Kidney (tissue), 13 donors: ENCODE measurements at regions not wholly inside any gene's neighbourhood (a gene's known extent, or its start where the extent isn't known, plus 50 kb on each side); places are given as distances from the start of the nearest gene placed in this dataset.

Source experiments
- DNase-seq, 5 donors: peaks; one replicate each; pipeline ENCODE4 v3.0.0-alpha.2; 2013 to 2020
- FAIRE-seq: peaks from 2 replicates; lab custom pipeline; 2012; peaks lifted over from hg19 to GRCh38; lab: Jason Lieb, UNC
- H3K27ac ChIP-seq, 2 donors: one replicate each; pipeline ENCODE4 v1.7.0; 2013; ENCODE audit warnings: low read depth in 2 of 2, low read length in 2 of 2, inconsistent platforms in 1 of 2
- H3K27me3 ChIP-seq: one replicate; pipeline ENCODE4 v1.7.1; 2013; ENCODE audit warnings: low read length, inconsistent platforms; ENCODE audit not compliant: control insufficient read depth, insufficient read depth
- H3K36me3 ChIP-seq, 3 donors: one replicate each; pipeline versions ENCODE4 v1.7.0 to v1.7.1; 2013; ENCODE audit warnings: low read length in 3 of 3, control low read depth in 1 of 3, inconsistent platforms in 1 of 3; ENCODE audit not compliant: insufficient read depth in 3 of 3, control insufficient read depth in 2 of 3
- H3K4me1 ChIP-seq, 3 donors: one replicate each; pipeline versions ENCODE4 v1.7.0 to v1.7.1; 2013; ENCODE audit warnings: low read length in 3 of 3, inconsistent platforms in 1 of 3, low read depth in 1 of 3; ENCODE audit not compliant: control insufficient read depth in 2 of 3, insufficient read depth in 2 of 3
- H3K4me3 ChIP-seq, 3 donors: one replicate each; pipeline versions ENCODE4 v1.7.0 to v1.8.1; 2013; ENCODE audit warnings: low read length in 3 of 3, control low read depth in 1 of 3, inconsistent platforms in 1 of 3
- H3K9ac ChIP-seq, 3 donors: one replicate each; pipeline versions ENCODE4 v1.7.0 to v1.7.1; 2013; ENCODE audit warnings: low read length in 3 of 3, control low read depth in 1 of 3, inconsistent platforms in 1 of 3
- H3K9me3 ChIP-seq, 3 donors: one replicate each; pipeline versions ENCODE4 v1.7.0 to v1.7.1; 2013; ENCODE audit warnings: low read length in 3 of 3, control low read depth in 1 of 3, inconsistent platforms in 1 of 3; ENCODE audit not compliant: control insufficient read depth in 2 of 3, insufficient read depth in 1 of 3
- intact Hi-C: fragments of 100-400 bp; cut with DNase I; formaldehyde crosslinking; loops from one replicate; pipeline ENCODE4 v1.11.1; 2022
- TF ChIP-seq, protein P1 (sequence below): IDR thresholded peaks from 3 replicates; pipeline ENCODE4 v1.5.1; 2012; ENCODE audit warnings: mild to moderate bottlenecking, moderate library complexity, borderline replicate concordance; ENCODE audit not compliant: insufficient read depth; ENCODE audit errors: extremely low read depth
- donor health status: control.
- donor health status: control.
- donor health status: control.
- donor health status: control.
- donor health status: control.
- donor health status: DM: yes; HTN: yes; CAD: no.
- donor health status: Normal renal cell carcinoma (clear cell type).

DNA sequence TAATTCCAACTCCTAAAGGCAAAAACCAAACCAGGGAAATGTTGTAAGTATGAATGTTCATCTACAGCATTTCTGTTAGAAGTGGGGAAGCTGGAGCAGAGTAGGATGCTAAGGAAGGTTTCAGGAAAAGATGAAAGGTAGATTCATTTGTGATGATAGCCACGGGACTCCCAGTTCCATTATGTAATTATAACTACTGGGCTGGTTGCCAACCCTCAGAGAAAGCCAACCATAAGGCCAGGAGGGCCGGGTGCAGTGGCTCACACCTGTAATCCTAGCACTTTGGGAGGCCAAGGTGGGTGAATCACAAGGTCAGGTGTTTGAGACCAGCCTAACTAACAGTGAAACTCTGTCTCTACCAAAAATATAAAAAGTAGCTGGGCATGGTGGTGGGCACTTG is 288.9 kb upstream of the ETAA1 start:
- Histone ChIP-seq H3K27me3 (no peaks in the 10 kb centered on the region), H3K9me3 (peaks cover 0 to 11% (median 9%) of the 10 kb centered on the region in 3 donors), H3K9ac (no peak overlapping the region), H3K4me3 (no peak overlapping the region), H3K36me3 (no peaks in the 10 kb centered on the region), H3K4me1 (no peaks in the 10 kb centered on the region), H3K27ac (no peak overlapping the region)
- no peak for DNase-seq
- intact Hi-C loops = no loop called here
- no peak for FAIRE-seq
- TF ChIP-seq, protein P1, sequence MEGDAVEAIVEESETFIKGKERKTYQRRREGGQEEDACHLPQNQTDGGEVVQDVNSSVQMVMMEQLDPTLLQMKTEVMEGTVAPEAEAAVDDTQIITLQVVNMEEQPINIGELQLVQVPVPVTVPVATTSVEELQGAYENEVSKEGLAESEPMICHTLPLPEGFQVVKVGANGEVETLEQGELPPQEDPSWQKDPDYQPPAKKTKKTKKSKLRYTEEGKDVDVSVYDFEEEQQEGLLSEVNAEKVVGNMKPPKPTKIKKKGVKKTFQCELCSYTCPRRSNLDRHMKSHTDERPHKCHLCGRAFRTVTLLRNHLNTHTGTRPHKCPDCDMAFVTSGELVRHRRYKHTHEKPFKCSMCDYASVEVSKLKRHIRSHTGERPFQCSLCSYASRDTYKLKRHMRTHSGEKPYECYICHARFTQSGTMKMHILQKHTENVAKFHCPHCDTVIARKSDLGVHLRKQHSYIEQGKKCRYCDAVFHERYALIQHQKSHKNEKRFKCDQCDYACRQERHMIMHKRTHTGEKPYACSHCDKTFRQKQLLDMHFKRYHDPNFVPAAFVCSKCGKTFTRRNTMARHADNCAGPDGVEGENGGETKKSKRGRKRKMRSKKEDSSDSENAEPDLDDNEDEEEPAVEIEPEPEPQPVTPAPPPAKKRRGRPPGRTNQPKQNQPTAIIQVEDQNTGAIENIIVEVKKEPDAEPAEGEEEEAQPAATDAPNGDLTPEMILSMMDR = no peak

DNA sequence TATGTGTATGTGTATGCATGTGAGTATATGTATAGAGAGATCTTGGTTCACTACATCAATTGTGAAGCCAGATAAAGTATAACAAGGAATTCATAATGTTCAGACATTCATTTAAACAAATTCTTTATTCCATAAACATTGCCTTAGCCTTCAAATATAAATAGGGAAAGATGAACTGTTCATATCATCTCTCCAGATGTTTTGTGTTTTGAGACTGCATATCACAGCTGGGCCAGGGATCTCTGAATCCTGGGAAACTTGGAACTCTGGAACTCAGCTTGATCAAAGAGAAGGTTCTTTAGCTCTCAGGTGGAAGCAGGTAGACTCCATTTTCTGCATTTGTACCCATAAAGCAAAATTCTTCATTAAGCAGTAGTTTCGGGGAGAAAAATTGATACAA is 272.6 kb upstream of the ETAA1 start:
- H3K27me3 ChIP-seq = no peaks in the 10 kb centered on the region
- intact Hi-C loops = no loop called here
- TF ChIP-seq, protein P1 = no peak
- no peak overlapping the region for H3K4me3 ChIP-seq
- FAIRE-seq (no peak), DNase-seq (no peak)
- no peak overlapping the region for H3K9ac ChIP-seq
- H3K9me3 ChIP-seq = no peaks in the 10 kb centered on the region
- no peaks in the 10 kb centered on the region for H3K36me3 ChIP-seq
- H3K4me1 ChIP-seq = no peaks in the 10 kb centered on the region
- H3K27ac ChIP-seq = no peak overlapping the region

DNA sequence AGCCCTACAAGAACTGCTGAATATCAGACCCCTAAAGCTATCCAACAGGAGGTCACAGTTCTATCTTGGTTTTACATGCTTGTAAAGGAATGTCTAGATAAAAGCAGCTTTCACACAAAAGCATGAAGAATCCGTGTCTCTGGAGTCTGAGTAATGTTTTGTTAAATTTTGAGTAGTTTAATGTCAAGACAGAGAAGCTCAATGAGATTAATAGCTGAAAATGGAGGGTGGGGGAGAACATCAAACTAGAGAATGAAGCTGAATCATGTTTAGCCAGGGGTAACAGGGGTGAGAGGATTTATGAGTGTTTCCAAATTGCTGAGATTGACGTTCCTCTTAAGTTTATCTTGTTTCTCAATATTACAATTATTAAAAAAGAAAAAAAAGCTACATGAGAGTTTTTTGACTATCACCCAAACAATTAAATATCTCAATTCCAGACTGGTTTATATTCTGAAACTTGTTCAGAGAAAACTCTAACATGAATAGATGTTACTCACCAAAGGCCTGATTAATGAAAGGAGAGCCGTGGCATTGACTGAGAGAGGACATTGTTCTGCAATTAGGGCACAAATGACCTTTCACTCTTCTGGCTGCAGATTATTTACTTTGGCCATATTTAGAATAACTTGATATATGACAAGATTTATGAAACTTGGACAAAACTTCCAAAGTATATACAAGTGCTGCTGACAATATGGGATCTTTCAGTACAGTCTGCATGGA is 266.4 kb upstream of the ETAA1 start:
- FAIRE-seq = no peak
- DNase-seq = peak in 2 of 5 donors; percentile 75 to 88

More for the DNA sequence above, 266.4 kb upstream of the ETAA1 start:
- no peak overlapping the region for H3K27ac ChIP-seq
- H3K4me1 ChIP-seq = no peaks in the 10 kb centered on the region
- intact Hi-C loops = no loop called here
- H3K4me3 ChIP-seq = no peak overlapping the region
- TF ChIP-seq, protein P1 = no peak
- no peaks in the 10 kb centered on the region for H3K36me3 ChIP-seq
- H3K9ac ChIP-seq = no peak overlapping the region
- H3K9me3 ChIP-seq = no peaks in the 10 kb centered on the region
- H3K27me3 ChIP-seq = no peaks in the 10 kb centered on the region
